ENCODE measurements at regions not wholly inside any gene's neighbourhood (a gene's known extent, or its start where the extent isn't known, plus 50 kb on each side); places are given as distances from the start of the nearest gene placed in this dataset.
A peak's percentile ranks its signal among the peaks of the same experiment; 100 is the strongest.

DNA sequence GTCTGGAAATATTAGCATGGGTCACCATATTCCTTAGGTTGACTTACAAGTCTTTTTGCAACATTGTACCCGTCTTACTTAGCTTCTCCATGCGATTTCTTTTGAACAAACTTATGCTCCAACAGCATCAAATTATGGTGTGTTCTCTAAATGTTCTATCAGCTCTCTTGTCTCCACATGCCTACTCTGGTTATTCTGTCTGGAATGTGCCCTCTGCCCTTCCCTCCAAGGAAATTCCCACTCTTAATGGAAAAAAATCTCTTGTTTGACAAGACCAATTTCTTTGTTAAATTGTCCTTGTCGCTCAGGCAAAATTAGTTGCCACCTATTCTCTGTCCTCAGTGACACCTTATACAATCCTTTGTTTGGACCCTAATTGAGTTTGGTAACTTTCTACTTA lies 522.8 kb upstream of the LUZP2 start:
- no peaks in the 10 kb centered on the region for H3K79me1 ChIP-seq (replicated peaks; ENCODE audit: low read length, poor library complexity, severe bottlenecking)
- no peak overlapping the region for H4K8ac ChIP-seq (ENCODE audit: low read length)
- H3K27me3 ChIP-seq (ENCODE audit: control insufficient read depth in 1 of 2, insufficient read depth in 1 of 2, low read length in 2 of 2), result no peaks in the 10 kb centered on the region
- H4K91ac ChIP-seq (ENCODE audit: low read length), result no peak overlapping the region
- no peak overlapping the region for H3K14ac ChIP-seq (ENCODE audit: low read length in 2 of 2)
- no peak overlapping the region for H3K23ac ChIP-seq (ENCODE audit: low read length in 2 of 2)
- WGBS, result 80% methylated on average over 3 of the region's 3 CpGs
- H2BK5ac ChIP-seq (ENCODE audit: low read depth, low read length, poor library complexity, severe bottlenecking), result no peak overlapping the region
- no peak for DNase-seq
- no peak overlapping the region for H2AK5ac ChIP-seq (ENCODE audit: low read length, severe bottlenecking)
- H3K4me3 ChIP-seq (ENCODE audit: insufficient read depth in 1 of 2, low read depth in 1 of 2, low read length in 2 of 2), result no peak overlapping the region
- no peaks in the 10 kb centered on the region for H3K9me3 ChIP-seq (ENCODE audit: control insufficient read depth, low read length)
- H3K27ac ChIP-seq (ENCODE audit: low read length, poor library complexity, severe bottlenecking), result no peak overlapping the region
- H2BK120ac ChIP-seq (ENCODE audit: low read depth, low read length), result no peak overlapping the region
- H3K4me2 ChIP-seq (ENCODE audit: low read length, poor library complexity, severe bottlenecking), result no peak overlapping the region
- H2AFZ ChIP-seq (ENCODE audit: low read depth, low read length), result no peak overlapping the region
- H3K4me1 ChIP-seq (ENCODE audit: control insufficient read depth, insufficient read depth, low read depth, low read length), result peaks cover 3% of the 10 kb centered on the region
- no peak overlapping the region for H2BK15ac ChIP-seq (ENCODE audit: low read depth, poor library complexity, severe bottlenecking)
- H3K36me3 ChIP-seq (ENCODE audit: control insufficient read depth in 1 of 2, insufficient read depth in 2 of 2, low read depth in 1 of 2, low read length in 2 of 2), result no peaks in the 10 kb centered on the region
- no peak overlapping the region for H3K4ac ChIP-seq (ENCODE audit: low read depth in 1 of 2, low read length in 2 of 2)
- no peak overlapping the region for H3K18ac ChIP-seq (ENCODE audit: low read depth in 1 of 2, low read length in 2 of 2)
- no peak overlapping the region for H3K9ac ChIP-seq (ENCODE audit: low read length)
- H2BK12ac ChIP-seq (ENCODE audit: low read length in 2 of 2), result no peak overlapping the region

DNA sequence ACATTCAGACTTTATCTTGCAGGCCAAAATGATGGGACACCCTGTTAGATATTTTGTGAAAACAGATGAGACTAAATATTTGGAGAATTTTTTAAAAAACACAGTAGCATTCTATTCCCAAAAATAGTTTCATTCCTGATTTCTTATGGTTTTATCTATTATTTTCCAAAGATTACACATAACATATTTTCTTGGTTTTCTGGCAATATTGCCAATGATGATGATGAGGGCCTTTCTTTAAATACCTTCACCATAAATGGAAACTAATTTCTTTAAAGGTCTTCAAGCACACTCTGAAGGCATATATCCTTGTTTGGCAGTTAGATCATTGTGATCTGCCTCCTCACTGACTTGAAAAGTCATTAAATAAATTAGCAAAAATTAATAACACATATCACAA lies 522.3 kb upstream of the LUZP2 start:
- Histone ChIP-seq H2AK5ac (ENCODE audit: low read length, severe bottlenecking) (no peak overlapping the region), H3K4me2 (ENCODE audit: low read length, poor library complexity, severe bottlenecking) (no peak overlapping the region), H3K27ac (ENCODE audit: low read length, poor library complexity, severe bottlenecking) (no peak overlapping the region), H4K8ac (ENCODE audit: low read length) (no peak overlapping the region), H3K27me3 (ENCODE audit: control insufficient read depth in 1 of 2, insufficient read depth in 1 of 2, low read length in 2 of 2) (no peaks in the 10 kb centered on the region), H2AFZ (ENCODE audit: low read depth, low read length) (no peak overlapping the region), H3K14ac (ENCODE audit: low read length in 2 of 2) (no peak overlapping the region), H3K36me3 (ENCODE audit: control insufficient read depth in 1 of 2, insufficient read depth in 2 of 2, low read depth in 1 of 2, low read length in 2 of 2) (no peaks in the 10 kb centered on the region), H2BK12ac (ENCODE audit: low read length in 2 of 2) (no peak overlapping the region), H2BK5ac (ENCODE audit: low read depth, low read length, poor library complexity, severe bottlenecking) (no peak overlapping the region), H3K18ac (ENCODE audit: low read depth in 1 of 2, low read length in 2 of 2) (no peak overlapping the region), H2BK120ac (ENCODE audit: low read depth, low read length) (no peak overlapping the region), H3K79me1 (replicated peaks; ENCODE audit: low read length, poor library complexity, severe bottlenecking) (no peaks in the 10 kb centered on the region), H3K4me1 (ENCODE audit: control insufficient read depth, insufficient read depth, low read depth, low read length) (peaks cover 3% of the 10 kb centered on the region), H3K4ac (ENCODE audit: low read depth in 1 of 2, low read length in 2 of 2) (no peak overlapping the region), H2BK15ac (ENCODE audit: low read depth, poor library complexity, severe bottlenecking) (no peak overlapping the region), H4K91ac (ENCODE audit: low read length) (no peak overlapping the region), H3K9me3 (ENCODE audit: control insufficient read depth, low read length) (no peaks in the 10 kb centered on the region), H3K23ac (ENCODE audit: low read length in 2 of 2) (no peak overlapping the region), H3K4me3 (ENCODE audit: insufficient read depth in 1 of 2, low read depth in 1 of 2, low read length in 2 of 2) (no peak overlapping the region), H3K9ac (ENCODE audit: low read length) (no peak overlapping the region)
- no peak for DNase-seq

DNA sequence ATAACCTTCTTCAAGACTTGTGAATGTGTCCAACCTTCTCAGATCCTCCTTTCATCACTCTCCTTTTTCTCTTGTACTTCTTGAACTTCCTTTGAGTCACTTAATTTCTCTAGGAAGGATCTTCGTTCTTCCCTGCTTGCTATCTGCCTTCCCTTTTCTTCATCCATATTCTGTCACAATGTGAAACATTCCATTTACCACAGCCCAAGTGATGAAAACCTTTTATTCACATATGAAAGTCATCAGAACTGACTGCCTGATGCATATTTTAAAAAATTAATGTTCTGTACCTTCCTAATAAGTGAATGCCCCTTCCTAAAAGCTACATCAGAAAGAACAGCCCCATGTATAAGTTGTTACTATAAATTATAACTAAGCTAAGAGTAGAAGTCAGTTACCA lies 520.4 kb upstream of the LUZP2 start:
- no peak overlapping the region for H2BK15ac ChIP-seq (ENCODE audit: low read depth, poor library complexity, severe bottlenecking)
- no peak overlapping the region for H3K4ac ChIP-seq (ENCODE audit: low read depth in 1 of 2, low read length in 2 of 2)
- no peak overlapping the region for H2AK5ac ChIP-seq (ENCODE audit: low read length, severe bottlenecking)
- no peaks in the 10 kb centered on the region for H3K9me3 ChIP-seq (ENCODE audit: control insufficient read depth, low read length)
- H3K27me3 ChIP-seq (ENCODE audit: control insufficient read depth in 1 of 2, insufficient read depth in 1 of 2, low read length in 2 of 2), result no peaks in the 10 kb centered on the region
- peaks cover 3% of the 10 kb centered on the region for H3K4me1 ChIP-seq (ENCODE audit: control insufficient read depth, insufficient read depth, low read depth, low read length)
- H2BK120ac ChIP-seq (ENCODE audit: low read depth, low read length), result no peak overlapping the region
- H3K23ac ChIP-seq (ENCODE audit: low read length in 2 of 2), result no peak overlapping the region
- H2AFZ ChIP-seq (ENCODE audit: low read depth, low read length), result no peak overlapping the region
- no peak overlapping the region for H4K8ac ChIP-seq (ENCODE audit: low read length)
- 50% methylated on average over 1 of the region's 1 CpG for WGBS
- no peak overlapping the region for H3K4me2 ChIP-seq (ENCODE audit: low read length, poor library complexity, severe bottlenecking)
- no peak overlapping the region for H2BK12ac ChIP-seq (ENCODE audit: low read length in 2 of 2)
- no peak overlapping the region for H3K18ac ChIP-seq (ENCODE audit: low read depth in 1 of 2, low read length in 2 of 2)
- no peaks in the 10 kb centered on the region for H3K79me1 ChIP-seq (replicated peaks; ENCODE audit: low read length, poor library complexity, severe bottlenecking)
- peak; percentile 47 for DNase-seq
- H3K9ac ChIP-seq (ENCODE audit: low read length), result peak overlapping the region; percentile 12
- H3K4me3 ChIP-seq (ENCODE audit: insufficient read depth in 1 of 2, low read depth in 1 of 2, low read length in 2 of 2), result no peak overlapping the region
- no peaks in the 10 kb centered on the region for H3K36me3 ChIP-seq (ENCODE audit: control insufficient read depth in 1 of 2, insufficient read depth in 2 of 2, low read depth in 1 of 2, low read length in 2 of 2)
- no peak overlapping the region for H3K14ac ChIP-seq (ENCODE audit: low read length in 2 of 2)
- H2BK5ac ChIP-seq (ENCODE audit: low read depth, low read length, poor library complexity, severe bottlenecking), result no peak overlapping the region
- H3K27ac ChIP-seq (ENCODE audit: low read length, poor library complexity, severe bottlenecking), result peak overlapping the region; percentile 59
- H4K91ac ChIP-seq (ENCODE audit: low read length), result no peak overlapping the region

DNA sequence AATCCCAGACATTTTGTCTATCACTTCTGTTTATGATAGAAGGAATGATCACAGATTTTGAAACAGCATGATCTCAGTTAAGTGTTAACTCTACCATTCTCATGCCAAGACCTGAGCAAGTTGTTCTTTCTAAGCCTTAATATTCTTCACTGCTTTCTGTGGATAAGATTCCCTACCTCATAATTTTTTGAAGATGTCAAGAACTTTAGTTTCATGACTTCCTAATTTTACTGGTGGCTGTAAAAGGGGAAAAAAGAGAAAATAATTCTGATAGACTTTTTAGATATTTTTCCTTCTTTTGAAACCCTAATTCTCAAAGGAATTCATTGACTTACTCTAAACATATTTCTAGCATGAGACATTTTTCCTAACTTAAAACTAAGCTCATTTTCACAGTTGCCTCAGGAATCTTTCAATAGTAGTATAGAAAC lies 520.0 kb upstream of the LUZP2 start:
- Histone ChIP-seq H2BK5ac (ENCODE audit: low read depth, low read length, poor library complexity, severe bottlenecking) (no peak overlapping the region), H4K91ac (ENCODE audit: low read length) (no peak overlapping the region), H3K4me1 (ENCODE audit: control insufficient read depth, insufficient read depth, low read depth, low read length) (peaks cover 3% of the 10 kb centered on the region), H3K14ac (ENCODE audit: low read length in 2 of 2) (no peak overlapping the region), H3K79me1 (replicated peaks; ENCODE audit: low read length, poor library complexity, severe bottlenecking) (no peaks in the 10 kb centered on the region), H3K23ac (ENCODE audit: low read length in 2 of 2) (no peak overlapping the region), H2BK15ac (ENCODE audit: low read depth, poor library complexity, severe bottlenecking) (no peak overlapping the region), H2BK120ac (ENCODE audit: low read depth, low read length) (no peak overlapping the region), H3K4ac (ENCODE audit: low read depth in 1 of 2, low read length in 2 of 2) (no peak overlapping the region), H3K9me3 (ENCODE audit: control insufficient read depth, low read length) (no peaks in the 10 kb centered on the region), H3K18ac (ENCODE audit: low read depth in 1 of 2, low read length in 2 of 2) (no peak overlapping the region), H3K4me3 (ENCODE audit: insufficient read depth in 1 of 2, low read depth in 1 of 2, low read length in 2 of 2) (no peak overlapping the region), H4K8ac (ENCODE audit: low read length) (no peak overlapping the region), H3K4me2 (ENCODE audit: low read length, poor library complexity, severe bottlenecking) (no peak overlapping the region), H3K9ac (ENCODE audit: low read length) (peak overlapping the region; percentile 12), H3K27ac (ENCODE audit: low read length, poor library complexity, severe bottlenecking) (peak overlapping the region; percentile 59), H2AFZ (ENCODE audit: low read depth, low read length) (no peak overlapping the region), H3K36me3 (ENCODE audit: control insufficient read depth in 1 of 2, insufficient read depth in 2 of 2, low read depth in 1 of 2, low read length in 2 of 2) (no peaks in the 10 kb centered on the region), H3K27me3 (ENCODE audit: control insufficient read depth in 1 of 2, insufficient read depth in 1 of 2, low read length in 2 of 2) (no peaks in the 10 kb centered on the region), H2AK5ac (ENCODE audit: low read length, severe bottlenecking) (no peak overlapping the region), H2BK12ac (ENCODE audit: low read length in 2 of 2) (no peak overlapping the region)
- peak; percentile 66 for DNase-seq
